ENCODE measurements at regions not wholly inside any gene's neighbourhood (a gene's known extent, or its start where the extent isn't known, plus 50 kb on each side); places are given as distances from the start of the nearest gene placed in this dataset.

- 49% methylated on average over 4 of the region's 7 CpGs for WGBS (ENCODE audit: insufficient coverage, low coverage, low lambda C conversion rate, missing lambda C conversion rate)
- no peaks in the 10 kb centered on the region for H3K36me3 ChIP-seq
- DNase-seq: no peak
- H3K27ac ChIP-seq: no peak overlapping the region
- H3K27me3 ChIP-seq: no peaks in the 10 kb centered on the region
- H3K9me3 ChIP-seq: no peaks in the 10 kb centered on the region
- intact Hi-C loops (cut with DNase I): no loop called here
- no peak overlapping the region for H3K4me3 ChIP-seq
- H3K4me1 ChIP-seq: no peaks in the 10 kb centered on the region
- ATAC-seq: no peak
- TF ChIP-seq CTCF (IDR thresholded peaks at IDR 0.05) (no peak), POLR2A (IDR thresholded peaks at IDR 0.05) (no peak)
Measured at GRCh38 chr13:105962080-105962479, 573.4 kb downstream of the EFNB2 start.

- DNase-seq: no peak
- 49% methylated on average over 5 of the region's 5 CpGs for WGBS (ENCODE audit: insufficient coverage, low coverage, low lambda C conversion rate, missing lambda C conversion rate)
Measured at GRCh38 chr13:105961438-105961837, 574.0 kb downstream of the EFNB2 start.

GRCh38 chr13:105960326-105960725, 575.1 kb downstream of the EFNB2 start:
- TF ChIP-seq CTCF (IDR thresholded peaks at IDR 0.05) (no peak), POLR2A (IDR thresholded peaks at IDR 0.05) (no peak)
- no peak for DNase-seq
- Histone ChIP-seq H3K4me3 (no peak overlapping the region), H3K27ac (no peak overlapping the region), H3K36me3 (no peaks in the 10 kb centered on the region), H3K4me1 (no peaks in the 10 kb centered on the region), H3K9me3 (no peaks in the 10 kb centered on the region), H3K27me3 (no peaks in the 10 kb centered on the region)
- intact Hi-C loops (cut with DNase I): no loop called here
- no peak for ATAC-seq
- 77% methylated on average over 5 of the region's 7 CpGs for WGBS (ENCODE audit: insufficient coverage, low coverage, low lambda C conversion rate, missing lambda C conversion rate)

More at GRCh38 chr13:105961438-105961837, 574.0 kb downstream of the EFNB2 start:
- TF ChIP-seq CTCF (IDR thresholded peaks at IDR 0.05) (no peak), POLR2A (IDR thresholded peaks at IDR 0.05) (no peak)
- ATAC-seq: no peak
- intact Hi-C loops (cut with DNase I): no loop called here
- H3K4me1 ChIP-seq: no peaks in the 10 kb centered on the region
- no peaks in the 10 kb centered on the region for H3K27me3 ChIP-seq
- no peaks in the 10 kb centered on the region for H3K9me3 ChIP-seq
- no peaks in the 10 kb centered on the region for H3K36me3 ChIP-seq
- H3K27ac ChIP-seq: no peak overlapping the region
- no peak overlapping the region for H3K4me3 ChIP-seq

- Histone ChIP-seq H3K36me3 (no peaks in the 10 kb centered on the region), H3K9me3 (no peaks in the 10 kb centered on the region), H3K27me3 (no peaks in the 10 kb centered on the region), H3K4me3 (no peak overlapping the region), H3K4me1 (no peaks in the 10 kb centered on the region), H3K27ac (no peak overlapping the region)
- intact Hi-C loops (cut with DNase I): no loop called here
- no peak for TF ChIP-seq CTCF (IDR thresholded peaks at IDR 0.05)
- ATAC-seq (no peak), DNase-seq (no peak)
- 66% methylated on average over 6 of the region's 6 CpGs for WGBS (ENCODE audit: insufficient coverage, low coverage, low lambda C conversion rate, missing lambda C conversion rate)
Measured at GRCh38 chr13:105959876-105960275, 575.6 kb downstream of the EFNB2 start.

- H3K4me1 ChIP-seq: no peaks in the 10 kb centered on the region
- H3K27ac ChIP-seq: no peak overlapping the region
- no peak for TF ChIP-seq POLR2A (IDR thresholded peaks at IDR 0.05)
- TF ChIP-seq CTCF (IDR thresholded peaks at IDR 0.05): no peak
- DNase-seq (no peak), ATAC-seq (no peak)
- H3K4me3 ChIP-seq: no peak overlapping the region
- no peaks in the 10 kb centered on the region for H3K27me3 ChIP-seq
- 44% methylated on average over 6 of the region's 7 CpGs for WGBS (ENCODE audit: insufficient coverage, low coverage, low lambda C conversion rate, missing lambda C conversion rate)
- no peaks in the 10 kb centered on the region for H3K9me3 ChIP-seq
- intact Hi-C loops (cut with DNase I): no loop called here
- H3K36me3 ChIP-seq: no peaks in the 10 kb centered on the region
Measured at GRCh38 chr13:105957769-105958438, 577.6 kb downstream of the EFNB2 start.

Data from right lobe of liver (tissue), 6 donors.